Ishikawa (cell line): ENCODE measurements at regions not wholly inside any gene's neighbourhood (a gene's known extent, or its start where the extent isn't known, plus 50 kb on each side); places are given as distances from the start of the nearest gene placed in this dataset.

Source experiments
- CEBPB ChIP-seq: IDR thresholded peaks from 2 replicates; pipeline ENCODE4 v1.6.1; 2012
- CREB1 ChIP-seq: IDR thresholded peaks from 2 replicates; pipeline ENCODE4 v1.6.1; 2012; ENCODE audit warnings: low read depth
- EGR1 ChIP-seq: IDR thresholded peaks from 2 replicates; pipeline ENCODE4 v1.6.1; 2012
- EP300 ChIP-seq: IDR thresholded peaks from 2 replicates; pipeline ENCODE4 v1.6.1; 2012; ENCODE audit warnings: borderline replicate concordance
- FOXM1 ChIP-seq: IDR thresholded peaks from 2 replicates; pipeline ENCODE4 v1.6.1; 2012; ENCODE audit warnings: low read depth, borderline replicate concordance
- MAX ChIP-seq: IDR thresholded peaks from 2 replicates; pipeline ENCODE4 v1.6.1; 2012
- NFIC ChIP-seq: IDR thresholded peaks from 2 replicates; pipeline ENCODE4 v1.6.1; 2012
- RAD21 ChIP-seq: IDR thresholded peaks from 2 replicates; pipeline ENCODE4 v1.6.1; 2012; ENCODE audit warnings: low read depth
- REST ChIP-seq: IDR thresholded peaks from 2 replicates; pipeline ENCODE4 v1.6.1; 2012; ENCODE audit warnings: low read depth, mild to moderate bottlenecking
- TAF1 ChIP-seq: IDR thresholded peaks from 2 replicates; pipeline ENCODE4 v1.6.1; 2012; ENCODE audit warnings: low read depth, mild to moderate bottlenecking
- TCF12 ChIP-seq: IDR thresholded peaks from 2 replicates; pipeline ENCODE4 v1.6.1; 2012; ENCODE audit warnings: low read depth
- TEAD4 ChIP-seq: IDR thresholded peaks from 2 replicates; pipeline ENCODE4 v1.6.1; 2012
- USF1 ChIP-seq: IDR thresholded peaks from 2 replicates; pipeline ENCODE4 v1.6.1; 2012
- YY1 ChIP-seq: IDR thresholded peaks from 2 replicates; pipeline ENCODE4 v1.6.1; 2012; ENCODE audit warnings: low read depth
- ZBTB7A ChIP-seq: IDR thresholded peaks from 2 replicates; pipeline ENCODE4 v1.6.1; 2012; ENCODE audit warnings: low read depth

GRCh38 chr12:43104494-43104893 lies 447.5 kb downstream of the ADAMTS20 start:
- no peak for TF ChIP-seq TAF1
- no peak for TF ChIP-seq TCF12

DNA sequence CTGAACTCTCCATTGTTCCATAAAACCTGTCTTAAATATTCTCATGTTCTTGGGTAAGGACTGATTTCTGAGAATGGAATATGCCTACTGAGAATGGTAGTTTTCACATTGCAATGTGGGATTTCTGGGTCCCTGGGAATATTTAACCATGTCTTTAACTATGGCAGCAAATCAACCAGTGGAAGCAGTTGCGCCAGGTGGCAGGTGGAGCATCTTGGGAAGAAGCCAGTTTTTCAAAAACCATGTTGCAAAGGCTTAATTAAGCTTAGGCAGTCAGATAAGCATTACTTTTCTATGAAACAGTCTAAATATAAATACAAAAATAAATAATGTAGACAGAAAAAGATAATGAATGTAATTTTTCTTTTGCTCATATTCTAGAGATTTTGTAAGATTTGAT lies 448.1 kb downstream of the ADAMTS20 start:
- TF ChIP-seq NFIC (no peak), ZBTB7A (no peak), TEAD4 (no peak), FOXM1 (no peak), TCF12 (no peak), TAF1 (no peak), RAD21 (no peak), REST (no peak), YY1 (no peak), CREB1 (no peak), USF1 (no peak), MAX (no peak), EGR1 (no peak), EP300 (no peak), CEBPB (no peak)

DNA sequence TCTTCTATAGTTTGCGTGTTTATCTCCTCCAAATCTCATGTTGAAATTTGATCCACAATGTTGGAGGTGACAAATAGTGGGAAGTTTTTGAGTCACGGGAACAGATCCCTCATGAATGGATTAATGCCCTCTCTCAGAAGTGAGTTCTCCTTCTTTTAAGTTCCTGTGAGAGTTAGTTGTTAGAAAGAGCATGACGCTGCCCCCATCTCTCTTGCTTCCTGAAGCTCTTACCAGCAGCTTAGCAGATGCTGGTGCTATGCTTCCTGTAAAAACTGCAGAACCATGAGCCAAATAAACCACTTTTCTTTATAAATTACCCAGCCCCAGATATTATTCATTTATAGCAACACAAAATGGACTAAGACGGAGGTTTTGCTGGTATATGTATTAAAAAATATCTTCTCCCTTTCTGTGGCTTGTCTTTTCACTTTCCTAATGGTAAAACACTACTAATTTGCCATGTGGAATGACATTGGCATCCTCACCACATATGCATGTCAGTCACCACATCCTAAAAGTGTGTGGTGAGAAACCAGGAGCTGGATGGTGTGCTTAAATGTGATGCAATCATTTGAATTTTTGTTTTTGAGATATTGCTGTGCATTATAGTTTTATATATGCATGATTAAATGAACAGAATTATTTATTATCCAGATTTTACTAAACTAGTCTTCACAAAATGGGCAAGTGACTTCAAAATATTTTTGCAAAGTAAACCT lies 449.3 kb downstream of the ADAMTS20 start:
- TF ChIP-seq REST (no peak), EGR1 (no peak), FOXM1 (no peak), USF1 (no peak), TAF1 (no peak), EP300 (no peak), MAX (no peak), ZBTB7A (no peak), CREB1 (no peak)

- TF ChIP-seq RAD21 = no peak
- TF ChIP-seq MAX = no peak
- no peak for TF ChIP-seq USF1
- TF ChIP-seq REST = no peak
- TF ChIP-seq NFIC = no peak
- no peak for TF ChIP-seq CREB1
- no peak for TF ChIP-seq EP300
- TF ChIP-seq FOXM1 = no peak
- TF ChIP-seq CEBPB = no peak
- no peak for TF ChIP-seq EGR1
- no peak for TF ChIP-seq YY1
- TF ChIP-seq TAF1 = no peak
- TF ChIP-seq ZBTB7A = no peak
- no peak for TF ChIP-seq TEAD4
- TF ChIP-seq TCF12 = no peak
Observed at GRCh38 chr12:43100231-43100630, 451.8 kb downstream of the ADAMTS20 start.
